OCI-M1 (cell line): ENCODE measurements at regions not wholly inside any gene's neighbourhood (a gene's known extent, or its start where the extent isn't known, plus 50 kb on each side); places are given as distances from the start of the nearest gene placed in this dataset.

ENCODE experiments used
- DNase-seq: peaks from one replicate; lab custom pipeline; 2025; lab: John Stamatoyannopoulos, UW

DNA sequence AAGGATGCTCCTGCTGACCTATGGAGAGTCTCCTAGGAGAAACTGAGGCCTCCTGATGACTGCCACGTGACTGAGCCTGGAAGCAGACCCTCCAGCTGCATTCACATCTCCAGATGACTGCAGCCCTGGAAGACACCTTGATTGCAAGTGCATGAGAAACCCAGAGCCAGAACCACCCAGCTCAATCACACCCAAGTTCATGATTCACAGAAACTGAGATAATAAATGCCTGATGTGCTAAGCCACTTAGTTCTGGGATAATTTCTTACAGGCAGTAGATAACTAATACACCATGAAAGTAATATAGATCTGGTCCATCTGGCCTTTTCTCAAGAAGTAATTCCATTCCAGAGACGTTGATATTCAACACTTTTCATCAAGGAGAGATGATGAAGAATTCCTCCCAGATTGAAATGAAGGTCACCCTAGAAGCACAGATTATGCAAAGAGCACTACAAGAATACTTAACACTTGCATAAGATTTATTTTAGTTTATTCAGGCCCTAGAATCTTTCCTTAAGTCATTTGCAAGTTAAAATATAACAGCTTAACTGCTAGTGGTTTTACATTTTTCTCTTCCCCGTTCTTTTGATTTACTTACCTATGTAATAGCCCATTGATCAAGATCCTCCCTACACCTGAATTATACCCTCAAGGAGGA is 208.2 kb upstream of the INHBA start:
- DNase-seq: no peak

DNA sequence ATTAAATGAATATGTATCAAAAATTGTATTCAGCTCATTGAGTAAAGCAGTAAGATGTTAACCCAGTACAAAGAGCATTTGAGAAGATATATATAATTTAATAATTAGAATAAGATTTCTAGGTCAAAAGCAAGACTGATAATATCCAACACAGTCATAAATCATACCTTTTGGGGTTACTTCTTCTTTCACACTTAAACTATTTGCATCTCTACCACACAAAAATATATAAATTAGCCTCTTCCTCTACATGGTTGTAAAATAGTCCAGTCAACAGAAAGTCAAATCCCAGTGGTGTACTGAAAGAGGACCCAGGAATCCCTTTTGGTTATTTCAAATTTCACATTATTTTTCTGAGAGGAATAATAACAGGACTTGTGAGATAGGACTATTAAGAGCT is 204.6 kb upstream of the INHBA start:
- DNase-seq: no peak

DNA sequence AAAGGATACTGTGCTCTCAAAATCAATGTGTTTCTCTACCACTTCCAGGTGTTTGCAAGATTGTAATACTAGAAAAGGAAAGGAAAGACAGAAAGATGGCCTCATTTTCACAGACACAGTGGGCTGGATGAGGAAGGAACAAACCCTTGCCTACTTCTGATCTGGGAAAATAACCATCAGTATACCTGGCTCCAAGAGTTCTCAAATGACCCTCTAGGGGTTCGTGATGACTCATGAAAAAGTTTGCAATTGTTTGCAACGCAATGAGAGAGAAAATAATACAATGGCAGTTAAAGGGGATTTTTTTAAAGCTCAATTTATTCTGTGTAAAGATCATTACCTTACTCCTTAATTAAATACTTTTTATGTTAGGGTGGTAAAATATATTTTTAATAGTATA is 197.6 kb upstream of the INHBA start:
- DNase-seq: no peak

DNA sequence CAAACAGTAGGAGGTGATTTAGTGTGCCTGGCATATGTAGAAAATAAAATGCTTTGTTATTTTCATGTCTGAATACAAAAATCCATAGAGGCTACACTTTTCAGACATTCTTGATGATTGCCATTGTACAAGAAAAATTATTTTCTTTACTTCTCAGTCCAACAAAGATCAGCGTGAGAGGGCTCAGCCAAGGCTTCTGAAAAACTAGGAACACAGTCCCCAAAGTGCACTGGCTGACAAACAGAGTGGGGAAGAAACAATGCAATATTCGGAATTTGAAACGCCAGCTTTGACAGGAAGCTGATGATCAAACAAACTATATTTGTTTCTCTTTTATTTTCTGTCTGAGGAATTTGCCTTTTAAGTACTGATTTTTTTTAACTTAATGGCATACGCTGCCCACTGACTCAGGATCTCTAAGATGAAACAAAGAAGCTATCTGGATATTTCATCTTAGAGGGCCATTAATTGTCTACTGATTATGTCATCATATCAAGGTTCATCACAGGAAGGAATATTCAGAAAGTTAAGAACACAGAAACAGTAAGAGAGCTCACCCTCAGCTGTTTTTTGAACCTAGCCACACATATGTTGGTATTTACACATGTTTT is 197.0 kb upstream of the INHBA start:
- DNase-seq: no peak

- DNase-seq: no peak
Observed at GRCh38 chr7:41893656-41894055, 190.8 kb upstream of the INHBA start.

DNA sequence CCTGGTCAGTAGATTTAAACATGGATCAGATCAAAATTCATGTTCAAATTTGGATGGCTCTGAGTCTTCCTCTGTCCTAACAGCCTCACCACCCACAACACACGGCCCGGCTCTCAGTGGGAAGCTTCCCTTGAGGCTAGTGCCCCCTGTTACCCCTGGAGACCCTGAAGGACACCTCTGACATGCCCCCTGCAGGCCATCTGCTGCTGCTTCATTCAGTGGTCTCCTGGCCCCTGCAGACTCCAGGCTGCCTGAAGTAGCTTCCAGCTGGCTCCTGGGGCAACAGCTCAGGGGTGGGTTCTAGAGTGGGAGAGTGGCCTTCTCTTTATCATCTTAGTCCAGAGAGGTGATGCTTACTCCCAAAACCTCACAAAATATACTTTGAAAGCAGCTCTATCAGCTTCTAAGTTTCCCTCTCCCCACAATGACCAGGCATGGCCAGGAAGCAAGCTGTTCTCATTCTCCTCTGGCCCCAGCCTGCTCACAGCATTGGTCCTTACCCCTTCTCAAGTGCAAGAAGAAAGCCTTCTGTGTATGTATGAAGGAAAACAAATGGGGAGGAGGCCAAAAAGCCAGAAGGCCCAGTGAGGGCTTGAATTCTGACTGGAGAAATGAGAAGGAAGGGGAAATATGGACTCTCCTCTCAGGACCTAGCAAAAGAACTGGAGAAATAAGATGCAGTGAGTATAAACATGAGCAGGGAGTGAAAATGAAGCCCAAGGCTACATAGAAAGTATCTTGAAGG is 189.6 kb upstream of the INHBA start:
- peak; percentile 23 for DNase-seq

- DNase-seq: no peak
Observed at GRCh38 chr7:41891950-41892349, 189.1 kb upstream of the INHBA start.

DNA sequence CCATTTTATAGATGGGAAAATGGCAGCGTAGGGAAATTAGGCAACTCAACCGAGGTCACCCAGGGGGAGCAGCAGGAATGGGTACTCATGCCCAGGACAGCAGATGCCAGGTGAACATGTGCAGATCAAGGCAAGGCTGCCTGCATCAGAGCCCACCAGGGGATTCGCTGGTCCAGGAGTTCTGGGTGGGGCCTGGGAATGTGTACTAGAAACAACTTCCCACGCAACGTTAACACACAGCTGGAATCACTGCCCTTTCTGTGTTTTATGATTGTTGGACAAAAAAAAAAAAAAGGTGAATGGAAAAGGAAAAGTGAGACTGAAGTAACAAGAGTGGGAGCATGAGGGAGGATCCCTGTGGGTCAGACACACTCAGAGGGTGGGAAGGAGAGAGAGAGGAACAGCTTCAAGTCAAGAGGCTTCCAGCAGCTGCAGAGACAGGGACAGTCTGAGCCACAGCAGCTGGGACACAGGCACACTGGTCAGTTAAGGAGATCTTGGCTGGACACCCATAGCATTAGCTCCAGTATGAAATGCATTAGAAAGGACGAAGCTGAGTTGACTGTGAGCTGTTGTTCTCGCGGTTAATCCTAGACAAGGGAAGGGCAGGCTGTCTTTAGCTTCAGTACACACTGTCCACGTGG is 187.9 kb upstream of the INHBA start:
- no peak for DNase-seq

GRCh38 chr7:41889472-41889871 is 186.6 kb upstream of the INHBA start:
- no peak for DNase-seq

GRCh38 chr7:41889040-41889439 is 186.2 kb upstream of the INHBA start:
- no peak for DNase-seq

DNA sequence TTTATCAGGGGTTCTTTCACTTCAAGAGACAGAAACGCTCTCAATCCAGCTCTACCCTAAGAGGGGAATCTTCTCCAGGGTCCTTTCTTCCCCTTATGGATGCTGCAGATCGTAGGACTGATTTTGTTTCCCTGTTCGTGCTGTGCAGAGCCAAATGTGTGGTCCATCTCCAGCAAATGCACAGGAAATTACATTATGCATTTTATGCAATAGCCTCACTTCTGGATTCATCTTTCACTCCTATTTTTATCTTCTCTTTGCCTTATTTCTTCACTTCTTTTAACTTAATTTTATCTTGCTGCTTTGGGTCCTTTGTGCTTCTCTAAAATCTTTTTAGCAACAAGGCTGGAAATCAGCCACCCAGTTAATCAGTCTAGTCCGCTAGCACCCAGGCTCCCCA is 184.5 kb upstream of the INHBA start:
- no peak for DNase-seq

- DNase-seq: no peak
Observed at GRCh38 chr7:41886901-41887311, 184.0 kb upstream of the INHBA start.

GRCh38 chr7:41886262-41886900 is 183.5 kb upstream of the INHBA start:
- DNase-seq: no peak

DNA sequence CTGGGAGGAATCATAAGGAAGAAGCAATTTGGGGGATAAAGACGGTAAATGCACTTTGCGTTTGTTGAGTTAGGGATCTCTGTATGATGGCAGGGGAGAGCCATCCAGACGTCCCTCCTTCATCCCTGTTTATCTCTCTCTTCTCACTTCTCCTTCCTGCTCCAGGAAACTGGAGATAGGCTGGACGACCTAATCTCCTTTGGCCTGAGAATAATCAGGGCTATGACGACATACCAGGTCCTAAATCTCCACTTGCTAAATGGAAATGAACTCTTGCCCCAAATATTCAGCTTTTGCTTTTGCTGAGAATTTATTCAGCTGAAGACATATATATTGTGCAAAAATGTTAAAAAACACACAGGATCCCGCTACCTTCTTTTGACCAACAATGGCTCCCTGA is 182.9 kb upstream of the INHBA start:
- no peak for DNase-seq

GRCh38 chr7:41885078-41885477 is 182.2 kb upstream of the INHBA start:
- DNase-seq: no peak

DNA sequence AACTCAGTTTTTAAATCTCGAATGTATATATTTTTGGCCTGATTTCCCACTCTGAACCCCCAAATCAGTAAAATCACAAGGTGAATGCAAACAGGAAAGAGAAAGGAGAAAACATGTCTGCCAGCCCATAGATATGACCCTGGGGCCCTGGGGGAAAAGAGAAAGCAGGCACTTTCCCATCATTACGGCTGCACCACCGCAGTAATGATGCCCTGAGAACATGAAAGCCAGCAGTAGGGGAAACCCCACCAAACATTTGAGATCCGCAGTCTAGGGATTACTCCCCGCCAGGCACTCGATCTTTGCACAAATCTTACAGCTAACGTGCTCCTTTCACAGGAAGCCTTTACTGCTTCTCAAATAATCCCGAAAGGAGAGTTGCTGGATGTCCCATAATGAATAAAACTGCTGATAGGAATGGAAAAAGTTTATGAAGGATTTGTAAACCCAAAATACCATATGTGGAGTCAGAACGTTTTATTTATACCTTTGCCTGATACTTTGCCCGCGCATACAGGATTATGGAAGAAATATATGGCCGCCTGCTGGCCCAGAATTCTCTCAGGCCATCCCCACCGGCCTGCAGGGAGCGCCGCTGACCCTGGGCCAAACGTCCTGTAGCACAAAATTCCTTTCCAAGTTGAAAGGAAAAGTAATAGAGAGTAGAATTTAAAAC is 180.0 kb upstream of the INHBA start:
- DNase-seq: no peak

DNA sequence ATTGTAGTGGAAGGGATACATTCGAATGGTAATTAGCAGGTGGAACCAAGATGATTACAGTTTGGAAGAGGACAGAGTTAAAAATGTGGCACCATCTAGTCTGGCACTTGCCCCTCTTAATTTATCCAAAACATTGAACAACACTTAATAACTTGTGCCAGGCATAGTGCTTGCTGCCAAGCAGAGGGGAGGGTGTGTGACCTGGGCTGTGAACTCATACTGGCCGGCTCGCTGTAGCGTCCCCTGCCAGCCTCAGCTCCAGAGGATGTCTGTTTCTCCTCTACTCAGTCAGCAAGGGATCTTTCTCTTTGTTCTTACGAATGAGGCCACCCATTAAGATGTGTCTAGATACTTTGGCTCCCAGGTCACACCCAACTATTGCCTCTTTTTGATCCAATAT is 179.4 kb upstream of the INHBA start:
- DNase-seq: no peak

DNA sequence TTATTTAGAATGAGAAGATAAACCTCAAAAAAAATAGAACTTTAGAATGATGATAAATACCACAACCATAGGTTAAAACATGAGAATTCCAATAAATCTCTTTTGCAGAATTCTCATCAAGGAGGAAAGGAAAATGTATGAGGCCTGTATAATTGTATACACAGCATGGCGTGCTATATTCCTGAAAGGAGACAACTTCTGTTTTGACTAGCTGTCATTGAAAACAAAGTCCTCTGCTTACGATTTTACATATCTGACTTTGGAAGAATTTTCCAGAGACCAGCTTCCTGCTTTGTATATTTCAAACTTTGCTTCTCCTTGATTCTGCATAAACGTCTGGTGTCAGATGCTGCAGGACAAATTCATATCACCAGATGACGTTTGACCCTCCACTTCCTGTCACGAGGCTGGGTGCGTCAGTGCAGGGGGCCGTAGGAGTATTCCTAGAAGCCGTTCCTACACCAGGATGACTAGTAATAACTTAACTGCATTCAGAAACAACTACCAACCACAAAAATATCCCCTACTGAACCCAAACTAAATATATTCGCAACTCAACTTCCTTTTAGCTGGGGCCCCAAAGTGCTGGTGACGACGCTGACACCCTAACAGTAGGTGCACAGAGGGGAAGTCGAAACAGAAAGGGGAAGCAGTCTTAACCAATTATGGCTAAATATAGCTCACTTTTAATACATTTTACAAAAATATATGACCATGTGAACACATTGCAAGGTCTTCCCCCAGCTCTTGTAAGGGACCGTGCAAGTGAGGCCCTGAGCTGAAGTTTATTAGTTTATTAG is 178.6 kb upstream of the INHBA start:
- DNase-seq: peak; percentile 83

GRCh38 chr7:41880107-41880506 is 177.2 kb upstream of the INHBA start:
- DNase-seq: peak; percentile 5

DNA sequence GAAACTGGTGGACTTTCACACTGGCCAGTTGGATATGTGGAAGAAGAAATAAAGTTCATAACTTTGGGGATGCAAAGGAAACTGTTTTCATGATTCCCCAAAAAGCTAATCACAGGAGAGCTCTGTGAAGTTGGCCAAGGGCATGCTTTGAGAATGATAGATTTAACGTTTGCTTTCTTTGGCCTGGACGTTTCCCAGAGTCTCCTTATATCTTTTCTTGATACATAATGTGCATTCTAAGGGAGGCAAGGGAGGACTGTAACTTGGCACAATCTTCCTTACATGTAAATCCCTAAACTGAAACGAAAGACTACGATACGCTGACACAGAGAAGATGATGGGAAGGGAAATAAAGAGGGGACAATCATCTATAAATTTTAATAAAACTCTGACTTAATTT is 176.5 kb upstream of the INHBA start:
- no peak for DNase-seq
